OCI-LY1 (cell line): ENCODE measurements at regions not wholly inside any gene's neighbourhood (a gene's known extent, or its start where the extent isn't known, plus 50 kb on each side); places are given as distances from the start of the nearest gene placed in this dataset.

ENCODE experiments used
- EZH2 ChIP-seq: fragments of 200-600 bp; sonication (generic), shearing (Covaris generic); IDR thresholded peaks from 2 replicates; pipeline ENCODE4 v1.8.0; 2017; ENCODE audit warnings: borderline replicate concordance, mixed run types, mild to moderate bottlenecking, antibody characterized with exemption, low read length, moderate library complexity, mixed read lengths
- TF ChIP-seq, protein P1 (sequence below): fragments of 200-600 bp; sonication (generic), shearing (Covaris generic); IDR thresholded peaks from 2 replicates; pipeline ENCODE4 v1.5.1; 2017; ENCODE audit warnings: mild to moderate bottlenecking, antibody characterized with exemption, low read length, moderate library complexity, mixed read lengths

DNA sequence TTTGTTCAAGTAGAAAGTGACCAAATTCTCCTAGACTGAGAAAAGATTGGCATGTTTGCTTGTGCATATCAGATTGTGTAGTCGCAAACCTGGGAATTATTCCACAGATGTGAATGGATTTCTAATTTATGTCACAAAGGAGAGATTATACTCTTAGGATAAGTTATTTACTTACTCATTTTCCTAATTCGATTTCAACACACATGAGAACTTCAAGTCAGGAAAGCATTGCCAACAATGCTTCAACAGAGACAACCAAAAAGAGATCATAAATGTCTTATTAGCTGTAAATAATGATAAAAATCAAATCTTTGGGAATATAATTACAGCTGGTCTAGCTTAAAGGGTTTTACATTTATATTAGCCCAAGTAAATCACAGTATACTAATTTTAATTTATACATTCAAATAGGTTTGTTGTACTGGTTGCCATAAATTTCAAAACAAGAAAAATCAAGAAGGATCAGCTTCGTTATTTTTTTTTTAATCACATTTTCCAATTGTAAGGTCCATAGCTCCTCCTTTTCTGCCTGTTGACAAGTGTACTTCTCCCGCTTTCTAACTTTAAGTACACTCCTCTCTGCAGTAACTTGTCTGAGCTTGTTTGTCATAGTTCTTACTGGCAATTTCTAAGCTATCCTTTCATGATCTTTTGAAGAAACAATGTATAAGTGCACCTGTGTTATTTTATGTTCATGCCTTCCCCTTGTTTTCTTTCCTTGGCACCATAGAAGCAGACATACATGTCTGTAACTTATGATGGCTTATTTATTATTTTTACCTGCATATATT lies 246.6 kb downstream of the DEPDC1B start:
- TF ChIP-seq, protein P1, sequence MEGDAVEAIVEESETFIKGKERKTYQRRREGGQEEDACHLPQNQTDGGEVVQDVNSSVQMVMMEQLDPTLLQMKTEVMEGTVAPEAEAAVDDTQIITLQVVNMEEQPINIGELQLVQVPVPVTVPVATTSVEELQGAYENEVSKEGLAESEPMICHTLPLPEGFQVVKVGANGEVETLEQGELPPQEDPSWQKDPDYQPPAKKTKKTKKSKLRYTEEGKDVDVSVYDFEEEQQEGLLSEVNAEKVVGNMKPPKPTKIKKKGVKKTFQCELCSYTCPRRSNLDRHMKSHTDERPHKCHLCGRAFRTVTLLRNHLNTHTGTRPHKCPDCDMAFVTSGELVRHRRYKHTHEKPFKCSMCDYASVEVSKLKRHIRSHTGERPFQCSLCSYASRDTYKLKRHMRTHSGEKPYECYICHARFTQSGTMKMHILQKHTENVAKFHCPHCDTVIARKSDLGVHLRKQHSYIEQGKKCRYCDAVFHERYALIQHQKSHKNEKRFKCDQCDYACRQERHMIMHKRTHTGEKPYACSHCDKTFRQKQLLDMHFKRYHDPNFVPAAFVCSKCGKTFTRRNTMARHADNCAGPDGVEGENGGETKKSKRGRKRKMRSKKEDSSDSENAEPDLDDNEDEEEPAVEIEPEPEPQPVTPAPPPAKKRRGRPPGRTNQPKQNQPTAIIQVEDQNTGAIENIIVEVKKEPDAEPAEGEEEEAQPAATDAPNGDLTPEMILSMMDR: no peak
- TF ChIP-seq EZH2: no peak
